Retinal pigment epithelial cell (primary cell): ENCODE measurements at regions not wholly inside any gene's neighbourhood (a gene's known extent, or its start where the extent isn't known, plus 50 kb on each side); places are given as distances from the start of the nearest gene placed in this dataset.

Source experiments
- DNase-seq: peaks from one replicate; pipeline ENCODE4 v3.0.0-alpha.2; 2010; ENCODE audit warnings: low read depth
- H3K4me3 ChIP-seq: 2 replicates; pipeline ENCODE4 v1.5.1; 2011; ENCODE audit warnings: mild to moderate bottlenecking, low read length, control low read depth, moderate library complexity
- CTCF ChIP-seq: conservative IDR thresholded peaks from 2 replicates; pipeline ENCODE4 v1.5.1; 2011; ENCODE audit warnings: low read depth, low read length, control low read depth, inconsistent platforms

DNA sequence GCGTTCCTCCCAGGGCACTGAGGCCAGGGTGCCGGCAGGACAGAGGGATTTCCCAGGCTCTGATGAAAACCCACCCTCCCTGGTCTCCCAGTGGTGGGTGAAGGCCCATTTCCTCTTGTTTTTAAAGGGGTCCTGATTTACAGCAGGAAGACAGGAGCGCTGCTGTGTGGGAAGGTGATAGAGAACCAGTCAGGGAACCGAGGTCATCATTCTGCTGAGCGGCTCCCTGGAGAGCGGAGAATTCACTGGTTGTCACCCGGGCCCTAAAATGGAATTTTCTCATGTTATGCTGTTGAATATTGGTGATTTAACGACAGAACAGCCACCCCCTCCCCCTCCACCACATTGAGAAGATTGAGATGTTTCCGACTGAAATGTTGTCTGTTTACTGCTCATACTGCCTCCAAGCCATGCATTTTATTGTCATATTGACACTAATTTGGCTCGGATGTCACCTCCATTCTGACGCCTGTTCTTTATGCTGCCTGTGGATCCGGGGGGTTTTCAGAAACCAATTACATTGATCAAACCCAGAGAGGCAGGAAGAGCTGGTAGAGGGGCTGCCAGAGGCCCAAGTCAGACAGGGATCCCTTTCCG, 225.2 kb downstream of the GLI2 start:
- H3K4me3 ChIP-seq = no peak overlapping the region
- TF ChIP-seq CTCF = no peak
- no peak for DNase-seq

DNA sequence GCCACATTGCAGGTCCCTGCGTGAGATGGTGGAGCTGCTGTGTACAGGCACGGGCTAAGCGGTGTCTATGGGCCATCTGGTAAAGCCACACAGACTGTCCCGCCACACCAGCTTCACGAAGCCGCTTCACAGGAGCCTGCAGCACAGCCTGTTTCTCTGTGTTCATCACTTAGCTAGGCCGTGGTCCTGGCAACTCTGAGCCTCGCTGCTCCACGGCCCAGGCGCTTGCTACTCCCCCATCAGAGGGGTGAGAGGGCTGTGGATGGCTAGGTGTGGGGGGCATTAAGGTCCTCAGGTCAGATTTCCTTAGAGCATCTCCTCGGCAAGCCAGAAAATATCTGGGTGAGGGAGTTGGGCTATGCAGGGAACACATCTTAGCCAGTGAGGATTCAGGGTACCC, 225.7 kb downstream of the GLI2 start:
- no peak overlapping the region for H3K4me3 ChIP-seq
- TF ChIP-seq CTCF = no peak
- DNase-seq = no peak

GRCh38 chr2:120963997-120964705, 228.5 kb downstream of the GLI2 start:
- no peak overlapping the region for H3K4me3 ChIP-seq
- no peak for DNase-seq
- no peak for TF ChIP-seq CTCF

DNA sequence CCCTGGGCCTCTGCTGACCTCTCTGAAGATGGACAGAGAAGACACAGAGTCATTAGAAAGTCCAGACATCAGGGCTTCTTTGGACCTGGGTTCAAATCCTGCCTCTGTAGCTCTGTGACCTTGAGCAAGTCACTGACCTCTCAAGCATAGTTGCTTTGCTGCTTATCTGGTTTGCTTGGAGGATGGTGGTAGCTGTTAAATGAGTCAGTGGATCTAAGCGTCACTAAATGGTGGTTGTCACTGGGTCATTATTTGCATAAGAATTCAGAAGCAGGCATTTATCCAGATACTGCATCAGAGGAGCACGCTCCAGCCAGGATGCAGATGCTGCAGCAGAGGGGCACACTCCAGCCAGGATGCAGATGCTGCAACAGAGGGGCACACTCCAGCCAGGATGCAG, 229.2 kb downstream of the GLI2 start:
- TF ChIP-seq CTCF = no peak
- no peak overlapping the region for H3K4me3 ChIP-seq
- DNase-seq = no peak

- DNase-seq = no peak
- no peak for TF ChIP-seq CTCF
- no peak overlapping the region for H3K4me3 ChIP-seq
Measured at GRCh38 chr2:120966510-120967254, 231.0 kb downstream of the GLI2 start.

- no peak for DNase-seq
- no peak overlapping the region for H3K4me3 ChIP-seq
- TF ChIP-seq CTCF = no peak
Measured at GRCh38 chr2:120968307-120969015, 232.8 kb downstream of the GLI2 start.
